OCI-LY1 (cell line): ENCODE measurements at regions not wholly inside any gene's neighbourhood (a gene's known extent, or its start where the extent isn't known, plus 50 kb on each side); places are given as distances from the start of the nearest gene placed in this dataset.

Experiments
- CTCF ChIP-seq: fragments of 200-600 bp; sonication (generic), shearing (Covaris generic); IDR thresholded peaks from 2 replicates; pipeline ENCODE4 v1.5.1; 2017; ENCODE audit warnings: mild to moderate bottlenecking, antibody characterized with exemption, low read length, moderate library complexity, mixed read lengths
- EZH2 ChIP-seq: fragments of 200-600 bp; sonication (generic), shearing (Covaris generic); IDR thresholded peaks from 2 replicates; pipeline ENCODE4 v1.8.0; 2017; ENCODE audit warnings: borderline replicate concordance, mixed run types, mild to moderate bottlenecking, antibody characterized with exemption, low read length, moderate library complexity, mixed read lengths

- TF ChIP-seq CTCF (no peak), EZH2 (no peak)
Measured at GRCh38 chr11:127274328-127274676, 273.7 kb upstream of the KIRREL3 start.
